ENCODE measurements at regions not wholly inside any gene's neighbourhood (a gene's known extent, or its start where the extent isn't known, plus 50 kb on each side); places are given as distances from the start of the nearest gene placed in this dataset.

GRCh38 chr7:145599376-145599775, 517.2 kb upstream of the CNTNAP2 start:
- TF ChIP-seq POLR2A (IDR thresholded peaks at IDR 0.05; ENCODE audit: low read depth, low read length) (no peak), CEBPB (IDR thresholded peaks at IDR 0.05; ENCODE audit: borderline replicate concordance in 1 of 2, low read depth in 2 of 2, low read length in 2 of 2) (no peak), NFYB (IDR thresholded peaks at IDR 0.05; ENCODE audit: insufficient read depth, low read depth, low read length) (no peak), BCL3 (IDR thresholded peaks at IDR 0.05; ENCODE audit: borderline replicate concordance, insufficient read depth, low read depth, low read length, poor library complexity, severe bottlenecking) (no peak), CTCF (IDR thresholded peaks at IDR 0.05 in 2 of 3, conservative IDR thresholded peaks at IDR 0.05 in 1 of 3; ENCODE audit: control insufficient read depth in 2 of 3, extremely low read depth in 1 of 3, insufficient read depth in 1 of 3, low read depth in 3 of 3, low read length in 3 of 3) (no peak), MYC (IDR thresholded peaks at IDR 0.05; ENCODE audit: insufficient read depth, insufficient read length, insufficient replicate concordance, low read length, severe bottlenecking) (no peak), ATF7 (IDR thresholded peaks at IDR 0.05; ENCODE audit: low read depth) (no peak)
